ENCODE measurements at regions not wholly inside any gene's neighbourhood (a gene's known extent, or its start where the extent isn't known, plus 50 kb on each side); places are given as distances from the start of the nearest gene placed in this dataset.

- no peak for DNase-seq (ENCODE audit: low spot score)
These were observed 238.7 kb upstream of the ANO3 start for GRCh38 chr11:26093206-26093605.

GRCh38 chr11:26095340-26095739 is 236.6 kb upstream of the ANO3 start:
- DNase-seq (ENCODE audit: low spot score) = no peak

- DNase-seq (ENCODE audit: low spot score) = no peak
These were observed 235.5 kb upstream of the ANO3 start for GRCh38 chr11:26096451-26096850.

- no peak for DNase-seq (ENCODE audit: low spot score)
These were observed 229.6 kb upstream of the ANO3 start for GRCh38 chr11:26102325-26102724.

- no peak for DNase-seq (ENCODE audit: low spot score)
These were observed 226.0 kb upstream of the ANO3 start for GRCh38 chr11:26105762-26106423.

GRCh38 chr11:26106726-26107125 is 225.2 kb upstream of the ANO3 start:
- DNase-seq (ENCODE audit: low spot score) = no peak

- DNase-seq (ENCODE audit: low spot score) = no peak
These were observed 222.1 kb upstream of the ANO3 start for GRCh38 chr11:26109658-26110368.

- DNase-seq (ENCODE audit: low spot score) = no peak
These were observed 219.7 kb upstream of the ANO3 start for GRCh38 chr11:26112264-26112663.

GRCh38 chr11:26121466-26121865 is 210.5 kb upstream of the ANO3 start:
- DNase-seq (ENCODE audit: low spot score) = no peak

- no peak for DNase-seq (ENCODE audit: low spot score)
These were observed 205.2 kb upstream of the ANO3 start for GRCh38 chr11:26126741-26127140.

GRCh38 chr11:26127336-26127735 is 204.6 kb upstream of the ANO3 start:
- no peak for DNase-seq (ENCODE audit: low spot score)

- no peak for DNase-seq (ENCODE audit: low spot score)
These were observed 200.5 kb upstream of the ANO3 start for GRCh38 chr11:26131406-26131805.

- no peak for DNase-seq (ENCODE audit: low spot score)
These were observed 197.9 kb upstream of the ANO3 start for GRCh38 chr11:26134053-26134452.

- DNase-seq (ENCODE audit: low spot score) = no peak
These were observed 197.2 kb upstream of the ANO3 start for GRCh38 chr11:26134481-26135355.

GRCh38 chr11:26137651-26138050 is 194.3 kb upstream of the ANO3 start:
- no peak for DNase-seq (ENCODE audit: low spot score)

- no peak for DNase-seq (ENCODE audit: low spot score)
These were observed 189.0 kb upstream of the ANO3 start for GRCh38 chr11:26142891-26143290.

GRCh38 chr11:26143566-26144290 is 188.2 kb upstream of the ANO3 start:
- no peak for DNase-seq (ENCODE audit: low spot score)

- DNase-seq (ENCODE audit: low spot score) = no peak
These were observed 187.6 kb upstream of the ANO3 start for GRCh38 chr11:26144291-26144690.

GRCh38 chr11:26144911-26145310 is 187.0 kb upstream of the ANO3 start:
- DNase-seq (ENCODE audit: low spot score) = no peak

GRCh38 chr11:26149585-26149984 is 182.3 kb upstream of the ANO3 start:
- DNase-seq (ENCODE audit: low spot score) = no peak

- peak; percentile 18 for DNase-seq (ENCODE audit: low spot score)
These were observed 181.9 kb upstream of the ANO3 start for GRCh38 chr11:26150031-26150430.

- DNase-seq (ENCODE audit: low spot score) = no peak
These were observed 173.7 kb upstream of the ANO3 start for GRCh38 chr11:26158251-26158650.
